ENCODE measurements at regions not wholly inside any gene's neighbourhood (a gene's known extent, or its start where the extent isn't known, plus 50 kb on each side); places are given as distances from the start of the nearest gene placed in this dataset.
"Not testable (repeated sequence)": the region's sequence is repeated elsewhere in the genome, so short reads cannot be mapped to it uniquely, and the experiment has no call there.

GRCh38 chr6:67825201-67825895 is 809.7 kb upstream of the ADGRB3 start:
- no peak for DNase-seq

- no peak for DNase-seq
Measured at GRCh38 chr6:67818322-67818721, 816.8 kb upstream of the ADGRB3 start.

- no peak for DNase-seq
Measured at GRCh38 chr6:67815623-67816022, 819.5 kb upstream of the ADGRB3 start.

GRCh38 chr6:67814262-67814661 is 820.8 kb upstream of the ADGRB3 start:
- no peak for DNase-seq

GRCh38 chr6:67812693-67813092 is 822.4 kb upstream of the ADGRB3 start:
- no peak for DNase-seq

GRCh38 chr6:67812125-67812524 is 823.0 kb upstream of the ADGRB3 start:
- DNase-seq, result no peak

- no peak for DNase-seq
Measured at GRCh38 chr6:67811239-67812037, 823.6 kb upstream of the ADGRB3 start.

GRCh38 chr6:67804808-67805207 is 830.3 kb upstream of the ADGRB3 start:
- DNase-seq, result not testable (repeated sequence)

GRCh38 chr6:67802771-67803170 is 832.3 kb upstream of the ADGRB3 start:
- no peak for DNase-seq

GRCh38 chr6:67792996-67793395 is 842.1 kb upstream of the ADGRB3 start:
- DNase-seq, result no peak

GRCh38 chr6:67790569-67790968 is 844.5 kb upstream of the ADGRB3 start:
- DNase-seq, result no peak

- DNase-seq, result not testable (repeated sequence)
Measured at GRCh38 chr6:67787119-67787518, 848.0 kb upstream of the ADGRB3 start.

GRCh38 chr6:67779876-67780275 is 855.2 kb upstream of the ADGRB3 start:
- no peak for DNase-seq

- DNase-seq, result no peak
Measured at GRCh38 chr6:67775333-67775732, 859.7 kb upstream of the ADGRB3 start.

- DNase-seq, result no peak
Measured at GRCh38 chr6:67768972-67769371, 866.1 kb upstream of the ADGRB3 start.

- not testable (repeated sequence) for DNase-seq
Measured at GRCh38 chr6:67767046-67767822, 867.8 kb upstream of the ADGRB3 start.

GRCh38 chr6:67766057-67766456 is 869.0 kb upstream of the ADGRB3 start:
- no peak for DNase-seq

- no peak for DNase-seq
Measured at GRCh38 chr6:67759001-67759400, 876.1 kb upstream of the ADGRB3 start.

- DNase-seq, result no peak
Measured at GRCh38 chr6:67757465-67758033, 877.5 kb upstream of the ADGRB3 start.

- DNase-seq, result no peak
Measured at GRCh38 chr6:67748521-67748920, 886.6 kb upstream of the ADGRB3 start.

GRCh38 chr6:67736816-67737215 is 898.3 kb upstream of the ADGRB3 start:
- no peak for DNase-seq

GRCh38 chr6:67736161-67736560 is 898.9 kb upstream of the ADGRB3 start:
- no peak for DNase-seq

GRCh38 chr6:67735623-67736022 is 899.5 kb upstream of the ADGRB3 start:
- no peak for DNase-seq
